GM18907 (cell line): ENCODE measurements at regions not wholly inside any gene's neighbourhood (a gene's known extent, or its start where the extent isn't known, plus 50 kb on each side); places are given as distances from the start of the nearest gene placed in this dataset.
A peak's percentile ranks its signal among the peaks of the same experiment; 100 is the strongest.

ENCODE experiments used
- ATAC-seq: cut with Tn5 transposase; IDR thresholded peaks from one replicate; pipeline ENCODE4 v1.9.1; 2021; ENCODE audit warnings: mild to moderate bottlenecking, moderate library complexity; ENCODE audit not compliant: unreplicated experiment

GRCh38 chr18:51514128-51514527 lies 316.6 kb upstream of the MEX3C start:
- ATAC-seq: no peak

DNA sequence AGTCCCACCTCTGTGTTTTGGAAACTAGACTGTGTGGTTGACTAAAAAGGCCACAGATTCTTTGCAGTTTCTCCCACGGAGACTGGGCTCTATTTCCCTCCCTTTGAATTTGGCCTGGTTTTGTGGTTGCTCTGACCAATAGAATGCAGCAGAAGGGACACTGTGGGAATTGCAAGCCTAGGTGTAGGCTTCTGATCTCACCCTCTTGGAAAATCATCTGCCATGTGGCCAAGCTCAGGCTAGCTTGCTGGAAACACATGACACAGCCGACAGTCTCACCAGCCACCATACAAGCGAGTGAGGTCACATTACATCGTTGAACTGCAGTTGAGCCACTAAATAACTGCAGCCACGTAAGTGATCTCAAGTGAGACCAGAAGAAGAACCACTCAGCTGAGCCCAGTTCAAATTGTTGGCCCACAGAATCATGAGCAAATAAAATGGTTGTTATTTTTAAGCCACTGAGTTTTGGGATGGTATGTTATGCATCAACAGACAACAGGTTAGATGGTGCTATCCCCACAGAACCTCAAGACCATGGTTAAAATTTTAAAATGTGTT lies 319.1 kb upstream of the MEX3C start:
- ATAC-seq: no peak

GRCh38 chr18:51519571-51519970 lies 322.1 kb upstream of the MEX3C start:
- no peak for ATAC-seq

GRCh38 chr18:51520676-51521180 lies 323.2 kb upstream of the MEX3C start:
- no peak for ATAC-seq

DNA sequence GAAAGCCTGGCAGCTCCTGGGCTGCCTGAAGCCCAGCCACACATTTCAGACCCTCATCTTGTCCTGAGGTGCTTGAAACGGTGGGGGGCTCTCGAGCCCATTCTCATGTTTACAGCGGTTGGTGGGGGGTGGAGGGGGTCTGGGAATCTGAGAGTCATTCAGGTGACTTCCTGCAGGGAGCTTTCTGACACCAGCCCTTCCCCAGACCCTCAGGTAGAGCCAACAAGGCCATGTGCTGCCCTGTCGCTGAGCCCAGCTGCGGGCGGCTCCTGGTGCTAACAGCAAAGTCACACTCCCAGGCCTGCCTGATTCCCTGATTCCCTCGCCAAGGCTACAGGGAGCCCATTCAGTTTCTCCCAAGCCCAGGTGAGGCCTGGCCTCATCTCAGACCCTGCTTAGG lies 324.9 kb upstream of the MEX3C start:
- no peak for ATAC-seq

GRCh38 chr18:51522821-51523220 lies 325.3 kb upstream of the MEX3C start:
- ATAC-seq: no peak

GRCh38 chr18:51523671-51524070 lies 326.2 kb upstream of the MEX3C start:
- ATAC-seq: no peak

- no peak for ATAC-seq
These were observed 328.2 kb upstream of the MEX3C start for GRCh38 chr18:51525453-51526225.

- no peak for ATAC-seq
These were observed 330.3 kb upstream of the MEX3C start for GRCh38 chr18:51527826-51528225.

DNA sequence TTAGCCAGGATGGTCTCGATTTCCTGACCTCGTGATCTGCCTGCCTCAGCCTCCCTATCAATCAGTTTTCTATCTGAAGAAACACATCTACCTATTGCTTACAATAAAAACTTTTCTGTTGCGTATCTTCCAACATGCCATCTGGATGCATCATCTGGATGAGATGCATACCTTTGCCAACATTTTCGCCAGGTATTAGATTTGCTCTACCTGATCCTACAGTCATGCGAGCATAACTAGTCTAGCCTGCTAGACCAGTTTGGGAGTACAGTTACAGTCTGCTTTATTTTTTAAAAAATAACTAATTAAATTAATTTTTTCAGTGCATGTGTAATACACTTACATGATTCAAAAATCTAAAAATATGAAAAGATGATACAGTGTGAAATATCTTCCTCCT lies 334.0 kb upstream of the MEX3C start:
- no peak for ATAC-seq

DNA sequence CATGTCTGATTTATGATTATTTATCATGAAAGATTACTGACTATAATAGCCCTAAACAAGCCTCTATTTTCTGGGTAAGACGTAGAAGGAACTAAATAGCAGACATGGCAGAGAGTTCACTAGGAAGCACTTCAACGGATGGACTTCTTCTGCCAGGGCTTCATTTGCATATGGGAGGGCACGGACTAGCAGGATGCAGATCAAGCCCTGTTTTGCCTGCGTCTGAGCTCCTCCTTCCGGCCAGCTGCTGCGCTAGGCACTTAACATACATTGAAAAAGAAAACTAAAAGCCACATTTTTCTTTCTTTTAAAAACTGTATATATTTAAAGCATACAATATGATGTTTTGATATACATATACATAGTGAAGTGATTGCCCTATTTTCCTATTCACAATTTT lies 340.0 kb upstream of the MEX3C start:
- peak; percentile 77 for ATAC-seq

GRCh38 chr18:51540562-51540961 lies 343.1 kb upstream of the MEX3C start:
- no peak for ATAC-seq

DNA sequence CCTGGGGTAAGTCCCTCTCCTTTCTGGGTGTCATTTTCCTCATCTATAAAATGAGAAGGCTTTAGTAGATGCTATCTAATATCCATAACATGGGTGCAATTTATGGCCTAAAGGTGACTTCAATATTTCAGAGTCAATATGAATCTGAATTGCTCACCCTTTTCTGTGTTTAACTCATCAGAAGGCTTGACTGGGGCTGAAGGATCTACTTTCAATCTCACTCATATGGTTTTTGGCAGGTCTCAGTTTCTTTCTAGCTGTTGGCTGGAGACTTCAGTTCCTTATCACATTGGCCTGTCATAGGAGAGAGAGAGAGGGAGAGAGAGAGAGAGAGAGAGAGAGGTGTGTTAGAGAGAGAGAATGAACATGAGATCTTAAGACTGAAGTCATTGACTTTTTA lies 343.7 kb upstream of the MEX3C start:
- no peak for ATAC-seq

DNA sequence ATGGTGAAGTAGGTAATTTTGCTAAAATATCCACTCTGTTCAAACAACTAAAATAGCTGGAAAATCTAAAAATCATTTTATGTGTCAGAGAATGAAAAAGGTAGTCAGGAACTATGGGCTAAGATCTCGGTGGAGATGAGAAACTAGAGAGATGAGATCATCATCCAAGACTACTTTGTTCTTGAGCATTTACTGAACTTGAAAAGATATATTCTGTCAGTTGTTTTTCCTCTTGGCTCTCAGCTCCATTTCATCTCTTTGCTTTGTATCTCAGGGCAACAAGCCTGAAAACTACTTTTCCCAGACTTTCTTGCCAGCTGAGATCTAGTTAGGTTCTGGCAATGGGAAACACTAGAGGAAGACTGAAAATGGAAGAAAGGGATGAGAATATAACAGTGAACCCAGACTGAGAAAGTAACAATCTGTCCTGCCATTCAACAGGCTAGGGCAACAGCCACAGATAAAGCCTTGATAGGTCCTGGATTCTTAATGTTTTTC lies 346.2 kb upstream of the MEX3C start:
- no peak for ATAC-seq

DNA sequence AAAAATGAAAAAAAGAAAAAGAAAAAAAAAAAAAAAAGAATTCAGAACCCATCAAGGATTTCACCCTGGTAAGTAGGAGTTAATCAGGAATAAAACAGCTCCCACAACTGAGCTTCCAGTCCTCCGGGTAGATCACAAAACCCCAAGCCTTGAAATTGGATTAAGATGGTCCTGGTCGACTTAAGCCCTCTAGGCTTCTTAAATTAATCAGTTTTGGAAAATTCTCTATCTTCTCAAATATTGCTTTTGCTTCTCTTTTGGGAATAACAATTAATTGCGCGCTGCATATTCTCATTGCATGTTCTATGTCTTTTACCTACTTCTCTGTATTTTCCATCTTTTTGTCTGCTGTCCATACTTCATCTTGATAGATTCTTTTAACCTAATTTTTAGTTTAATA lies 348.0 kb upstream of the MEX3C start:
- no peak for ATAC-seq

GRCh38 chr18:51559198-51559901 lies 361.9 kb upstream of the MEX3C start:
- ATAC-seq: no peak

DNA sequence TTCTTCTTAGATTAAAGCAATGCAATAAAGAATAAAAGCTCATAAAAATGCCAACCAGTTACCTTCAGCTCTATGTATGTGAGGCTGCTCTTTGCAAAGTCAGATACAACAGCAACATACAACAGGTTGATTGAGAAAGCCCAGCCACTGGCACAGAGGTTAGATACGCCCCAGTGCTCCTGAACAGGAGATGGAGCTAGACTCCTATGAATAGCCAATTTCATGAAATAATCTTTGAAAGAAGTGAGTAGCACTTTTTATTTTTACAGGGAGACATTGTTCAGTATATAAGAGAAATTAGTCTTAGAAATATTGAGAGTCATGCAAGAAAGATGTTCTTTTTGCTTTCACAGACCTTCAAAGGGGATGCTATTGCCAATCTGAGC lies 362.4 kb upstream of the MEX3C start:
- no peak for ATAC-seq

DNA sequence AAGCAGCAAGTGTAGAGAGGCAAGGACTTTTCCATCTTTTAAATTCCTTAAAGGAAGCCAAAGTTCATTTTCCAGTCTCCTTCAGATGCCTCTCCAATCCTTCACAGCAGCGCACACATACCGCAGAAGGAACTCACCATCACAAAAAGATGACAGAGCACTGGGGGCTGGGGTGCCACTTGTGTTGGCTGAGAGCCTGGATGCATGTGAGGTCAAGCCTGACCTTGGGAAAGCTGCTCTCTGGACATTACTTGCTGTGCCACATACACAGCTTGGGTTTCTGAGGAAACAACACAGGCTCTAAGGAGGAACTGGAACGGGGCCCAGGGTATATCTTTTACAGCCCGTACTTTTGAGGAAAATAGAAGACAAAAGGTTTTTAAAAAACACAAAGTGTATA lies 364.3 kb upstream of the MEX3C start:
- no peak for ATAC-seq

DNA sequence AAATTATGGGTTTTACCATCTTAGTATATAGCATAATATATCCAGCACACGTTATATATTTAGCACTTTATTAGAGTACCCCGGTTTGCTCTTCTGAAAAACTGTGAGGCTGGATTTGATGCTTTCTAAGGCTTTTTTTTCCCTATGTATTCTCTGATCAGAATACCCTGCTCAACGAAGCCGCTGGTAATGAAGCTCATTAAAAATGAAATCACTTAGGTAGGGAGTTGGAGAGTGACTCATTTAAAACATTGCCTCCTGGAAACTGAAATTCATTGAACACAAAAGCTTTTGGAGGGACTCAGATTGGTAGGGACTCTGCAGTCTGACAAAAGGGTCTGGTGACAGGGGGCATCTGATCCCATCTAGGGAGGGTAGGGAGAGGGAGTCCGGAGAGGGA lies 365.4 kb upstream of the MEX3C start:
- no peak for ATAC-seq

GRCh38 chr18:51563396-51563795 lies 365.9 kb upstream of the MEX3C start:
- ATAC-seq: no peak

- ATAC-seq: no peak
These were observed 370.7 kb upstream of the MEX3C start for GRCh38 chr18:51568151-51568550.

- no peak for ATAC-seq
These were observed 371.7 kb upstream of the MEX3C start for GRCh38 chr18:51569153-51569552.
